HepG2 (cell line): ENCODE measurements at regions not wholly inside any gene's neighbourhood (a gene's known extent, or its start where the extent isn't known, plus 50 kb on each side); places are given as distances from the start of the nearest gene placed in this dataset.

Experiments used
- ATAC-seq: fragments of 200-7000 bp; cut with Tn5 transposase; 3 replicates; pipeline ENCODE4 v1.9.1; 2020; ENCODE audit warnings: mild to moderate bottlenecking, moderate library complexity
- BruUV-seq: library from RNA; stranded (reverse); fragments of 400-500 nt; replicated peaks from 2 replicates; lab custom pipeline; 2021; lab: Mats Ljungman, UMichigan
- CTCF ChIA-PET: fragments of 300-600 bp; formaldehyde crosslinking; extraction: SDS; loops from one replicate; lab custom pipeline; 2021; ENCODE audit warnings: low total read pairs, inconsistent platforms, low intra/inter-chr PET ratio; lab: Yijun Ruan, JAX
- POLR2A ChIA-PET: fragments of 350-600 bp; sonication (Branson Sonifier 250); formaldehyde crosslinking; loops from one replicate; lab custom pipeline; 2020; ENCODE audit warnings: antibody characterized with exemption, inconsistent platforms; lab: Yijun Ruan, JAX
- DNase-seq: peaks from one replicate; pipeline ENCODE4 v3.0.0-alpha.2; 2015; ENCODE audit warnings: low spot score
- FAIRE-seq: peaks from 3 replicates; lab custom pipeline; 2011; peaks lifted over from hg19 to GRCh38; lab: Jason Lieb, UNC
- H2AFZ ChIP-seq: one replicate; pipeline ENCODE4 v1.6.1; 2011; ENCODE audit warnings: low read length, inconsistent platforms
- H3K27ac ChIP-seq: fragments of 300-600 bp; 3 replicates; pipeline ENCODE4 v1.8.0; 2011; ENCODE audit warnings: mixed run types, mild to moderate bottlenecking, mixed read lengths, low read length, inconsistent platforms; ENCODE audit not compliant: insufficient read depth; ENCODE audit errors: extremely low read length
- H3K27me3 ChIP-seq, 2 experiments: fragments of 200-600 bp in 1 of 2; 2 replicates in 1 of 2; 3 replicates in 1 of 2; pipeline versions ENCODE4 v1.6.0 to v1.8.0; 2011; ENCODE audit warnings: low read length in 2 of 2, mild to moderate bottlenecking in 2 of 2, moderate library complexity in 2 of 2, inconsistent platforms in 1 of 2; ENCODE audit not compliant: insufficient read depth in 2 of 2, control insufficient read depth in 1 of 2
- H3K36me3 ChIP-seq, 2 experiments: fragments of 200-600 bp in 1 of 2; replicated peaks in 1 of 2; 2 replicates in 1 of 2; 3 replicates in 1 of 2; pipeline versions ENCODE4 v1.5.1 to v1.8.0; 2011; ENCODE audit warnings: low read length in 2 of 2, inconsistent platforms in 1 of 2; ENCODE audit not compliant: insufficient read depth in 2 of 2, control insufficient read depth in 1 of 2
- H3K4me1 ChIP-seq: 2 replicates; pipeline ENCODE4 v1.5.1; 2012; ENCODE audit warnings: low read length, inconsistent platforms; ENCODE audit not compliant: insufficient read depth
- H3K4me2 ChIP-seq: 2 replicates; pipeline ENCODE4 v1.6.0; 2011; ENCODE audit warnings: low read depth, low read length, inconsistent platforms
- H3K4me3 ChIP-seq, 3 experiments: fragments of 200-600 bp in 1 of 3; sonication (generic), shearing (Covaris generic) in 1 of 3; replicated peaks in 1 of 3; 2 replicates each; pipeline ENCODE4 v1.5.1; 2011 to 2016; ENCODE audit warnings: low read length in 3 of 3, inconsistent platforms in 2 of 3, low read depth in 2 of 3, mild to moderate bottlenecking in 2 of 3, control low read depth in 1 of 3, mixed read lengths in 1 of 3; ENCODE audit not compliant: insufficient read depth in 1 of 3
- H3K79me2 ChIP-seq: one replicate; pipeline ENCODE4 v1.6.1; 2011; ENCODE audit warnings: low read length, inconsistent platforms; ENCODE audit not compliant: insufficient read depth
- H3K9ac ChIP-seq: 2 replicates; pipeline ENCODE4 v1.6.0; 2011; ENCODE audit warnings: mild to moderate bottlenecking, low read depth, low read length, inconsistent platforms; ENCODE audit not compliant: insufficient read depth
- H3K9me3 ChIP-seq: 2 replicates; pipeline ENCODE4 v1.5.1; 2012; ENCODE audit warnings: mild to moderate bottlenecking, low read length
- H4K20me1 ChIP-seq: 2 replicates; pipeline ENCODE4 v1.6.0; 2011; ENCODE audit warnings: inconsistent platforms, mild to moderate bottlenecking, low read length, moderate library complexity; ENCODE audit not compliant: insufficient read depth
- BCLAF1 ChIP-seq: fragments of 450-650 bp; IDR thresholded peaks from 2 replicates; pipeline ENCODE4 v1.6.1; 2017; ENCODE audit warnings: mild to moderate bottlenecking
- GATAD1 ChIP-seq: IDR thresholded peaks from 2 replicates; pipeline ENCODE4 v1.6.1; 2016; ENCODE audit warnings: missing genetic modification reagents, missing compliant biosample characterization
- ZNF18 ChIP-seq: sonication (generic); formaldehyde crosslinking; IDR thresholded peaks from 2 replicates; pipeline ENCODE4 v1.8.0; 2022; ENCODE audit warnings: mild to moderate bottlenecking, missing genetic modification reagents; ENCODE audit not compliant: insufficient replicate concordance
- ZNF343 ChIP-seq: sonication (generic); formaldehyde crosslinking; IDR thresholded peaks from 2 replicates; pipeline ENCODE4 v1.4.0; 2020; ENCODE audit warnings: mild to moderate bottlenecking, missing genetic modification reagents
- ZNF761 ChIP-seq: sonication (generic); formaldehyde crosslinking; conservative IDR thresholded peaks from 2 replicates; pipeline ENCODE4 v1.4.0; 2020; ENCODE audit warnings: mild to moderate bottlenecking, missing genetic modification reagents
- WGBS: methylation state at CpG from one replicate; pipeline ENCODE4 v1.1.6; 2017; ENCODE audit warnings: low lambda C conversion rate; 5-methylcytosine and 5-hydroxymethylcytosine counted together
- in situ Hi-C: cut with HindIII; loops from 2 replicates; pipeline ENCODE4 v1.10.0; 2017; ENCODE audit warnings: low pct_unique_long_range_greater_than_20kb; ENCODE audit not compliant: extremely low pct_ligation_motif_present
- intact Hi-C: fragments of 100-400 bp; cut with micrococcal nuclease; formaldehyde crosslinking; loops from one replicate; pipeline ENCODE4 v1.10.0; 2022; ENCODE audit not compliant: unreplicated experiment

- no TSS peak for BruUV-seq
- POLR2A ChIA-PET: no interaction called here
- CTCF ChIA-PET: no interaction called here
- intact Hi-C loops (no loop called here), in situ Hi-C loops (loop anchor here (25.0 kb wide), 1 partner anchor 550 kb away; the partner anchor contains the start of gene TRIM13)
- Histone ChIP-seq H3K27ac (no peak overlapping the region), H3K9me3 (peaks cover 30% of the 10 kb centered on the region), H3K79me2 (no peaks in the 10 kb centered on the region), H3K4me3 (no peak overlapping the region), H2AFZ (no peak overlapping the region), H3K27me3 (no peaks in the 10 kb centered on the region), H3K4me1 (no peaks in the 10 kb centered on the region)
- DNase-seq (no peak), FAIRE-seq (no peak), ATAC-seq (no peak)
- WGBS: no CpG with 5 or more reads among the region's 1 CpG
- no peak for TF ChIP-seq GATAD1 (CRISPR knock-in tag)
- TF ChIP-seq ZNF18 (CRISPR knock-in tag): no peak
- TF ChIP-seq BCLAF1: no peak
- no peak for TF ChIP-seq ZNF343 (CRISPR knock-in tag)
- TF ChIP-seq ZNF761 (CRISPR knock-in tag): no peak
- TF ChIP-seq, all 625 proteins: peak for 0
- Histone ChIP-seq H4K20me1 (no peaks in the 10 kb centered on the region), H3K36me3 (0 out of 5 replicates have a peak, but pooled peaks cover 0 to 2% of the 10 kb centered on the region in 2 experiments), H3K4me2 (no peak overlapping the region), H3K9ac (no peak overlapping the region)
Observed at GRCh38 chr13:50537029-50537428, 306.5 kb downstream of the DLEU7 start.
